ENCODE measurements at regions not wholly inside any gene's neighbourhood (a gene's known extent, or its start where the extent isn't known, plus 50 kb on each side); places are given as distances from the start of the nearest gene placed in this dataset.

GRCh38 chr1:60763741-60764140, 318.6 kb upstream of the NFIA start:
- TF ChIP-seq MXI1 (conservative IDR thresholded peaks at IDR 0.05; ENCODE audit: poor library complexity, severe bottlenecking) (no peak), CTCF (IDR thresholded peaks at IDR 0.05; ENCODE audit: poor library complexity, severe bottlenecking) (no peak), POLR2AphosphoS5 (IDR thresholded peaks at IDR 0.05) (no peak), REST (IDR thresholded peaks at IDR 0.05; ENCODE audit: borderline replicate concordance) (no peak), TAF1 (IDR thresholded peaks at IDR 0.05; ENCODE audit: low read depth) (no peak), EP300 (conservative IDR thresholded peaks at IDR 0.05; ENCODE audit: poor library complexity, severe bottlenecking) (no peak)
